SU-DHL-6 (cell line): ENCODE measurements at regions not wholly inside any gene's neighbourhood (a gene's known extent, or its start where the extent isn't known, plus 50 kb on each side); places are given as distances from the start of the nearest gene placed in this dataset.
"Not testable (repeated sequence)": the region's sequence is repeated elsewhere in the genome, so short reads cannot be mapped to it uniquely, and the experiment has no call there.

Experiments used
- EZH2phosphoT487 ChIP-seq: fragments of 200-600 bp; sonication (generic), shearing (Covaris generic); conservative IDR thresholded peaks from 2 replicates; pipeline ENCODE4 v1.6.1; 2018; ENCODE audit warnings: mild to moderate bottlenecking, antibody characterized with exemption, low read length, moderate library complexity, mixed read lengths
- TF ChIP-seq, protein P1 (sequence below): fragments of 200-600 bp; sonication (generic); IDR thresholded peaks from one replicate; pipeline ENCODE4 v1.5.1; 2017; ENCODE audit warnings: antibody characterized with exemption, mild to moderate bottlenecking, low read length, moderate library complexity; ENCODE audit not compliant: insufficient read depth, poor library complexity, severe bottlenecking

DNA sequence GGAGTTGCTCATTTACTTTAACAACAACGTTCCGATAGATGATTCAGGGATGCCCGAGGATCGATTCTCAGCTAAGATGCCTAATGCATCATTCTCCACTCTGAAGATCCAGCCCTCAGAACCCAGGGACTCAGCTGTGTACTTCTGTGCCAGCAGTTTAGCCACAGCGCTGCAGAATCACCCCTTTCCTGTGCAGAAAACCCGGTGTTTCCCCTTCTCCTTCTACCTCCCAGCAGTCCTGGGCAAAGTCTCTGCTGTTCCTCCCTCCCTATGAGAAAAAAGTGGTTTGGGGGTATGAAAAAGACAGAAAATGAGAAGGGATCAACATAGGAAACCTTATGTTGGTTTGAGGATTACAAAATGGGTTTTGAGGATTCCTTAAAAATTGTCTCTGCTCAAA lies 188.5 kb upstream of the PRSS1 start:
- TF ChIP-seq, protein P1, sequence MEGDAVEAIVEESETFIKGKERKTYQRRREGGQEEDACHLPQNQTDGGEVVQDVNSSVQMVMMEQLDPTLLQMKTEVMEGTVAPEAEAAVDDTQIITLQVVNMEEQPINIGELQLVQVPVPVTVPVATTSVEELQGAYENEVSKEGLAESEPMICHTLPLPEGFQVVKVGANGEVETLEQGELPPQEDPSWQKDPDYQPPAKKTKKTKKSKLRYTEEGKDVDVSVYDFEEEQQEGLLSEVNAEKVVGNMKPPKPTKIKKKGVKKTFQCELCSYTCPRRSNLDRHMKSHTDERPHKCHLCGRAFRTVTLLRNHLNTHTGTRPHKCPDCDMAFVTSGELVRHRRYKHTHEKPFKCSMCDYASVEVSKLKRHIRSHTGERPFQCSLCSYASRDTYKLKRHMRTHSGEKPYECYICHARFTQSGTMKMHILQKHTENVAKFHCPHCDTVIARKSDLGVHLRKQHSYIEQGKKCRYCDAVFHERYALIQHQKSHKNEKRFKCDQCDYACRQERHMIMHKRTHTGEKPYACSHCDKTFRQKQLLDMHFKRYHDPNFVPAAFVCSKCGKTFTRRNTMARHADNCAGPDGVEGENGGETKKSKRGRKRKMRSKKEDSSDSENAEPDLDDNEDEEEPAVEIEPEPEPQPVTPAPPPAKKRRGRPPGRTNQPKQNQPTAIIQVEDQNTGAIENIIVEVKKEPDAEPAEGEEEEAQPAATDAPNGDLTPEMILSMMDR, result not testable (repeated sequence)
- not testable (repeated sequence) for TF ChIP-seq EZH2phosphoT487
